Osteoblast (primary cell): ENCODE measurements at regions not wholly inside any gene's neighbourhood (a gene's known extent, or its start where the extent isn't known, plus 50 kb on each side); places are given as distances from the start of the nearest gene placed in this dataset.

ENCODE experiments used
- DNase-seq: peaks from one replicate; pipeline ENCODE4 v3.0.0; 2011; ENCODE audit warnings: low spot score, mixed read lengths; ENCODE audit not compliant: insufficient read length; ENCODE audit errors: missing footprints
- H2AFZ ChIP-seq: 2 replicates; pipeline ENCODE4 v1.6.0; 2011; ENCODE audit warnings: mild to moderate bottlenecking, low read length
- H3K27ac ChIP-seq: 2 replicates; pipeline ENCODE4 v1.5.1; 2011; ENCODE audit warnings: mild to moderate bottlenecking, low read depth, low read length, moderate library complexity
- H3K27me3 ChIP-seq: 2 replicates; pipeline ENCODE4 v1.6.0; 2012; ENCODE audit warnings: mild to moderate bottlenecking, control low read depth, inconsistent platforms, low read length, moderate library complexity; ENCODE audit not compliant: insufficient read depth
- H3K36me3 ChIP-seq: 2 replicates; pipeline ENCODE4 v1.5.1; 2011; ENCODE audit warnings: mild to moderate bottlenecking, low read length, control low read depth, moderate library complexity; ENCODE audit not compliant: insufficient read depth
- H3K4me1 ChIP-seq: 2 replicates; pipeline ENCODE4 v1.5.1; 2011; ENCODE audit warnings: mild to moderate bottlenecking, low read length, control low read depth, moderate library complexity; ENCODE audit not compliant: insufficient read depth
- H3K4me2 ChIP-seq: 2 replicates; pipeline ENCODE4 v1.6.0; 2011; ENCODE audit warnings: mild to moderate bottlenecking, low read length; ENCODE audit not compliant: insufficient read depth
- H3K4me3 ChIP-seq: fragments of 200-600 bp; sonication (generic); 3 replicates; pipeline ENCODE4 v1.5.1; 2012; ENCODE audit warnings: mild to moderate bottlenecking, low read length, inconsistent platforms; ENCODE audit not compliant: insufficient read depth
- H3K79me2 ChIP-seq: 2 replicates; pipeline ENCODE4 v1.6.0; 2012; ENCODE audit warnings: mild to moderate bottlenecking, low read length, control low read depth, inconsistent platforms; ENCODE audit not compliant: insufficient read depth
- H3K9me3 ChIP-seq: 2 replicates; pipeline ENCODE4 v1.5.1; 2011; ENCODE audit warnings: low read depth, low read length, control low read depth
- H4K20me1 ChIP-seq: 2 replicates; pipeline ENCODE4 v1.6.0; 2012; ENCODE audit warnings: mild to moderate bottlenecking, low read length, control low read depth; ENCODE audit not compliant: insufficient read depth
- TF ChIP-seq, protein P1 (sequence below): IDR thresholded peaks from 2 replicates; pipeline ENCODE4 v1.5.1; 2011; ENCODE audit warnings: mild to moderate bottlenecking, low read depth, low read length, moderate library complexity; ENCODE audit errors: extremely low read depth

- Histone ChIP-seq H4K20me1 (no peaks in the 10 kb centered on the region), H2AFZ (no peak overlapping the region), H3K36me3 (no peaks in the 10 kb centered on the region), H3K4me1 (no peaks in the 10 kb centered on the region), H3K27me3 (no peaks in the 10 kb centered on the region), H3K9me3 (no peaks in the 10 kb centered on the region), H3K4me2 (no peak overlapping the region), H3K27ac (no peak overlapping the region), H3K4me3 (no peak overlapping the region), H3K79me2 (no peaks in the 10 kb centered on the region)
- TF ChIP-seq, protein P1, sequence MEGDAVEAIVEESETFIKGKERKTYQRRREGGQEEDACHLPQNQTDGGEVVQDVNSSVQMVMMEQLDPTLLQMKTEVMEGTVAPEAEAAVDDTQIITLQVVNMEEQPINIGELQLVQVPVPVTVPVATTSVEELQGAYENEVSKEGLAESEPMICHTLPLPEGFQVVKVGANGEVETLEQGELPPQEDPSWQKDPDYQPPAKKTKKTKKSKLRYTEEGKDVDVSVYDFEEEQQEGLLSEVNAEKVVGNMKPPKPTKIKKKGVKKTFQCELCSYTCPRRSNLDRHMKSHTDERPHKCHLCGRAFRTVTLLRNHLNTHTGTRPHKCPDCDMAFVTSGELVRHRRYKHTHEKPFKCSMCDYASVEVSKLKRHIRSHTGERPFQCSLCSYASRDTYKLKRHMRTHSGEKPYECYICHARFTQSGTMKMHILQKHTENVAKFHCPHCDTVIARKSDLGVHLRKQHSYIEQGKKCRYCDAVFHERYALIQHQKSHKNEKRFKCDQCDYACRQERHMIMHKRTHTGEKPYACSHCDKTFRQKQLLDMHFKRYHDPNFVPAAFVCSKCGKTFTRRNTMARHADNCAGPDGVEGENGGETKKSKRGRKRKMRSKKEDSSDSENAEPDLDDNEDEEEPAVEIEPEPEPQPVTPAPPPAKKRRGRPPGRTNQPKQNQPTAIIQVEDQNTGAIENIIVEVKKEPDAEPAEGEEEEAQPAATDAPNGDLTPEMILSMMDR = no peak
- no peak for DNase-seq
Observed at GRCh38 chr12:63302941-63303536, 152.0 kb upstream of the AVPR1A start.

GRCh38 chr12:63302269-63302940, 151.4 kb upstream of the AVPR1A start:
- no peak for DNase-seq
- H3K79me2 ChIP-seq = no peaks in the 10 kb centered on the region
- no peaks in the 10 kb centered on the region for H3K27me3 ChIP-seq
- H3K4me2 ChIP-seq = no peak overlapping the region
- no peaks in the 10 kb centered on the region for H3K36me3 ChIP-seq
- TF ChIP-seq, protein P1 = no peak
- H3K9me3 ChIP-seq = no peaks in the 10 kb centered on the region
- H2AFZ ChIP-seq = no peak overlapping the region
- H3K4me3 ChIP-seq = no peak overlapping the region
- no peak overlapping the region for H3K27ac ChIP-seq
- no peaks in the 10 kb centered on the region for H3K4me1 ChIP-seq
- no peaks in the 10 kb centered on the region for H4K20me1 ChIP-seq

DNA sequence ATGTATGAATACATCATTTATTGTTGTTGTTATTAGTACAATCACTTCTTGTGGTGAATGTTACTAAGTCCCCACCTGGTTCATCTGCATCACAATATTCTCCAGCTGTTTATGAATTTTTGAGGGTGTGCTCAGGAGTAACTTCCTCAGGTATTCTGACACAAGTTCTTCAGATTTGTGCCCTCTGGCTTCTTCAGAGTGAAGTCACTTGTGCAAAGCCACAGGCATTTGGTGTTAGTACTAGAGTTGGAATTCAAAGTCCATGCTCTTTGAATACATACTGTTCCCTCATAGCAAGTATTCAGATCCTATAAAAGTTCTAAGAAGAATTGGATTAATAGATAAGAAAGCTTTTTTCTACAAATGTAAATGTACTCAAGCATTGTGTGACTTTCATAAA, 150.3 kb upstream of the AVPR1A start:
- no peaks in the 10 kb centered on the region for H3K9me3 ChIP-seq
- no peak overlapping the region for H2AFZ ChIP-seq
- H3K27me3 ChIP-seq = peaks cover 2% of the 10 kb centered on the region
- H3K36me3 ChIP-seq = no peaks in the 10 kb centered on the region
- no peak for DNase-seq
- no peak overlapping the region for H3K4me2 ChIP-seq
- no peak overlapping the region for H3K4me3 ChIP-seq
- no peak overlapping the region for H3K27ac ChIP-seq
- H3K4me1 ChIP-seq = no peaks in the 10 kb centered on the region
- TF ChIP-seq, protein P1 = no peak
- no peaks in the 10 kb centered on the region for H4K20me1 ChIP-seq
- no peaks in the 10 kb centered on the region for H3K79me2 ChIP-seq

DNA sequence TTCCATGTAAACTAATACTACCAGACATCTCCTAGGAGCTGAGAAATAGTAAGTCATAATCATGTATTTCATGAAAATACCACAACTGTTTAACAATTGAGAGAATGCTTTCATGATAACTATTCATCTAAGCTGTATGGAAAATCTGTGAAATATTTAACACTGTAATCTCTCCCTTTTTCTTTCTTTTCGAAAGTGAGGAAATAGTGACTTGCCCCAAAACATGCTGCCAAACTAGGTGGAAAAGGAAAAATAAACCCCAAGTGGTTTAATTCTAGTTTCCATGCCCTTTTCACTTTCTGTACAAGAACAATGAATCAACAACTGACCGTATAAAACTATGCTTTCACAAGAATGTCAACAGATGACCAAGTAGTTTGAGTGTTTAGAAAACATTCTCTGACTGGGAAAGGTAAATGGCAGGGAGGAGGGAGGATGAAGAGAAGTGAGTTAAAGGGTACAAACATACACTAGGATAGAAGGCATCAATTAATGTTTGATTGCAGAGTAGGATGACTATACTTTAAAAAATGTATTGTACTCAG, 147.5 kb upstream of the AVPR1A start:
- DNase-seq = no peak
- peaks cover 2% of the 10 kb centered on the region for H3K27me3 ChIP-seq
- no peak overlapping the region for H3K4me3 ChIP-seq
- H3K4me2 ChIP-seq = no peak overlapping the region
- H3K4me1 ChIP-seq = peaks cover 5% of the 10 kb centered on the region
- TF ChIP-seq, protein P1 = no peak
- no peaks in the 10 kb centered on the region for H4K20me1 ChIP-seq
- H3K9me3 ChIP-seq = no peaks in the 10 kb centered on the region
- H2AFZ ChIP-seq = no peak overlapping the region
- no peaks in the 10 kb centered on the region for H3K79me2 ChIP-seq
- H3K27ac ChIP-seq = no peak overlapping the region
- H3K36me3 ChIP-seq = no peaks in the 10 kb centered on the region
